Ovary (tissue), 3 donors: ENCODE measurements at regions not wholly inside any gene's neighbourhood (a gene's known extent, or its start where the extent isn't known, plus 50 kb on each side); places are given as distances from the start of the nearest gene placed in this dataset.

Source experiments
- CTCF ChIP-seq, 3 donors: fragments of 450-650 bp in 2 of 3; fragments of 200-600 bp in 1 of 3; IDR thresholded peaks; one replicate each; pipeline versions ENCODE4 v1.5.1 to v1.8.0; 2016 to 2022; ENCODE audit warnings: antibody characterized with exemption in 3 of 3, mild to moderate bottlenecking in 1 of 3
- POLR2A ChIP-seq: fragments of 450-650 bp; IDR thresholded peaks from one replicate; pipeline ENCODE4 v1.6.1; 2017; ENCODE audit warnings: antibody characterized with exemption, mild to moderate bottlenecking, moderate library complexity
- donor health status: DM: no; HTN: no; CAD: no.

- TF ChIP-seq CTCF (IDR thresholded peaks at IDR 0.05) (no peak), POLR2A (no peak)
Measured at GRCh38 chr4:123790681-123791080, 394.1 kb downstream of the SPRY1 start.
